GM23248 (cell line): ENCODE measurements at regions not wholly inside any gene's neighbourhood (a gene's known extent, or its start where the extent isn't known, plus 50 kb on each side); places are given as distances from the start of the nearest gene placed in this dataset.

ENCODE experiments used
- DNase-seq: peaks from one replicate; pipeline ENCODE4 v3.0.0-alpha.2; 2015
- H2AFZ ChIP-seq: fragments of 200-600 bp; sonication (generic); 2 replicates; pipeline ENCODE4 v1.6.1; 2016; ENCODE audit warnings: antibody characterized with exemption
- H3F3A ChIP-seq: fragments of 200-600 bp; sonication (generic); 2 replicates; pipeline ENCODE4 v1.6.1; 2016; ENCODE audit warnings: mild to moderate bottlenecking, antibody characterized with exemption, mixed run types; ENCODE audit not compliant: insufficient read depth
- H3K27ac ChIP-seq: fragments of 200-600 bp; sonication (generic); 2 replicates; pipeline ENCODE4 v1.5.1; 2016; ENCODE audit warnings: mild to moderate bottlenecking
- H3K27me3 ChIP-seq: fragments of 200-600 bp; sonication (generic); replicated peaks from 2 replicates; pipeline ENCODE4 v1.6.1; 2016; ENCODE audit warnings: mild to moderate bottlenecking; ENCODE audit not compliant: insufficient read depth
- H3K36me3 ChIP-seq: fragments of 200-600 bp; sonication (generic); 2 replicates; pipeline ENCODE4 v1.6.1; 2016; ENCODE audit warnings: low read depth, mild to moderate bottlenecking
- H3K4me1 ChIP-seq: fragments of 200-600 bp; sonication (generic); 2 replicates; pipeline ENCODE4 v1.6.1; 2016; ENCODE audit warnings: mild to moderate bottlenecking; ENCODE audit not compliant: insufficient read depth
- H3K4me2 ChIP-seq: fragments of 200-600 bp; sonication (generic); one replicate; pipeline ENCODE4 v1.6.1; 2016; ENCODE audit warnings: mild to moderate bottlenecking; ENCODE audit not compliant: unreplicated experiment
- H3K4me3 ChIP-seq: fragments of 200-600 bp; sonication (generic); 2 replicates; pipeline ENCODE4 v1.5.1; 2016; ENCODE audit warnings: mild to moderate bottlenecking
- H3K79me2 ChIP-seq: fragments of 200-600 bp; sonication (generic); 2 replicates; pipeline ENCODE4 v1.6.1; 2016; ENCODE audit warnings: mild to moderate bottlenecking; ENCODE audit not compliant: insufficient read depth
- H3K9ac ChIP-seq: fragments of 200-600 bp; sonication (generic); 2 replicates; pipeline ENCODE4 v1.6.1; 2016; ENCODE audit warnings: mild to moderate bottlenecking
- H3K9me2 ChIP-seq: fragments of 200-600 bp; sonication (generic); 2 replicates; pipeline ENCODE4 v1.6.1; 2016; ENCODE audit warnings: mixed run types, mild to moderate bottlenecking, moderate library complexity; ENCODE audit not compliant: insufficient read depth
- H3K9me3 ChIP-seq: fragments of 200-600 bp; sonication (generic); one replicate; pipeline ENCODE4 v1.6.1; 2017; ENCODE audit warnings: low read depth
- H4K20me1 ChIP-seq: fragments of 200-600 bp; sonication (generic); 2 replicates; pipeline ENCODE4 v1.6.0; 2016; ENCODE audit not compliant: insufficient read depth
- EZH2 ChIP-seq: fragments of 200-600 bp; sonication (generic); IDR thresholded peaks from 2 replicates; pipeline ENCODE4 v1.6.1; 2018; ENCODE audit warnings: antibody characterized with exemption, mild to moderate bottlenecking; ENCODE audit not compliant: insufficient read depth, poor library complexity, severe bottlenecking
- EZH2phosphoT487 ChIP-seq: fragments of 200-600 bp; sonication (generic); IDR thresholded peaks from 2 replicates; pipeline ENCODE4 v1.6.1; 2018; ENCODE audit warnings: antibody characterized with exemption, moderate library complexity, mild to moderate bottlenecking, low read depth; ENCODE audit not compliant: insufficient read depth
- WGBS, 2 experiments: methylation state at CpG; one replicate each; pipeline ENCODE4 v1.1.6; 2015 to 2017; ENCODE audit warnings: low lambda C conversion rate in 2 of 2, low coverage in 1 of 2; ENCODE audit errors: missing lambda C conversion rate in 2 of 2; 5-methylcytosine and 5-hydroxymethylcytosine counted together
- in situ Hi-C: fragments of 300-500 bp; cut with MboI; formaldehyde crosslinking; loops from 2 replicates; pipeline ENCODE4 v1.15.0; 2020

DNA sequence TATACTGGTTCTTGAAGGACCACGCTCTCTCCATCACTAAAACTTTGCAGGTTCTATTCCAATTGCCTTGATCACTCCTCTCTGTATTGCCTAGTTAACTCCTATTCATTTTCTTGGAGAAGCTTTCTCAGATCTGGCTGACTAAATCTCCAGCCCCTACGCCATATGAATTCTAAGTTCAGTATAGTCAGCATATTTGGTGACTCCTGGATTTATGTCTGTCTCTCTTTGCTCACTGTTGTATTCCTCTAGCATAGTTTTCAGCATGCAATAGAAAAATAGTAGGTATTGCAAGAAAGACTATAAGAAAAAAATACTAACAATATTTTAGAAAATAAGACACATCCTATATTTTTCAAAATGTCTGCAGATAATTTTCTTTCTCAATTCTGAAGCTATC is 579.7 kb downstream of the CDH11 start:
- H3F3A ChIP-seq = no peaks in the 10 kb centered on the region
- H4K20me1 ChIP-seq = no peaks in the 10 kb centered on the region
- H2AFZ ChIP-seq = no peak overlapping the region
- no peaks in the 10 kb centered on the region for H3K79me2 ChIP-seq
- no peak overlapping the region for H3K27ac ChIP-seq
- no peak for DNase-seq
- WGBS, 2 experiments = 78% methylated on average over 2 of the region's 2 CpGs
- no peaks in the 10 kb centered on the region for H3K27me3 ChIP-seq
- in situ Hi-C loops = no loop called here
- TF ChIP-seq EZH2phosphoT487 (no peak), EZH2 (no peak)
- H3K9me3 ChIP-seq = no peaks in the 10 kb centered on the region
- no peak overlapping the region for H3K4me2 ChIP-seq
- H3K9me2 ChIP-seq = no peaks in the 10 kb centered on the region
- H3K9ac ChIP-seq = no peak overlapping the region
- H3K4me1 ChIP-seq = no peaks in the 10 kb centered on the region
- H3K4me3 ChIP-seq = no peak overlapping the region
- H3K36me3 ChIP-seq = no peaks in the 10 kb centered on the region

DNA sequence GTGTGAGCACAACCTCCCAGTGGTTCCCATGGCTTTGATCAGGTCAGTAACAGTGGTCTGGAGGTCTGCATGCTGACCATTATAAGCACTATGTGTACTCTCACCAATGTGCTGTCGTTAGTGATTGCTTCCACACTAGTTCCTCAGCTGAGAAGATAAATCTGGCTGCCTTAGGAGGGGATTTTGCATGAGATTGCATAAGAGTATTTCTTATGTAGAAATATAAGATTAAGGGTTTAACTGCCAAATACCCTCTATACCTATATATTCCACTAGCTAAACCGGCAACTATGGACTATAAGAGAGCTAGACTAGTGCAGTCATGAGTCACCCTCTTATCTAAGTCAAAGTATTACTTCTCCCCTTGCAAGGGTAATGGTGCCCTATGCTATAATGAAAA is 580.2 kb downstream of the CDH11 start:
- Histone ChIP-seq H3K9me2 (no peaks in the 10 kb centered on the region), H3K27ac (no peak overlapping the region), H3K4me3 (no peak overlapping the region), H3K4me1 (no peaks in the 10 kb centered on the region), H3F3A (no peaks in the 10 kb centered on the region), H3K9me3 (no peaks in the 10 kb centered on the region), H2AFZ (no peak overlapping the region), H3K9ac (no peak overlapping the region), H3K36me3 (no peaks in the 10 kb centered on the region), H4K20me1 (no peaks in the 10 kb centered on the region), H3K4me2 (no peak overlapping the region), H3K27me3 (no peaks in the 10 kb centered on the region), H3K79me2 (no peaks in the 10 kb centered on the region)
- in situ Hi-C loops = no loop called here
- WGBS, 2 experiments = 88 to 90% methylated on average over 2 of the region's 2 CpGs
- no peak for DNase-seq
- TF ChIP-seq EZH2 (no peak), EZH2phosphoT487 (no peak)

DNA sequence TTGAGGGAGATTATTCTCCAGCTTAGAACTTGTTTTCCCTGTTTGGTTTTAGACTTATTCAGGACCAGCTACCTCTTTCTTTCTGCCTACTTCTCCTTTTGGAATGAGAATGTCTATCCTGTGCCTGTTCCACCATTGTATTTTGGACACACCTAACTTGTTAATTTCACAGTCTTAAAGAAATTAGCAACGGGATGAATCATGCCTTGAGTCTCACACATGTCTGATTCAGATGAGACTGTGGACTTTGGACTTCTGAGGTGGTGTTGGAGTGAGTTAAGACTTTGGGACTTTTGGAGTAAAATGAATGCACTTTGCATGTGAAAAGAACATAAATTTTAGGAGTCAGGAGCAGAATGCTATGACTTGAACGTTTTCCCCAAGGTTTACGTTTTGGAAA is 581.4 kb downstream of the CDH11 start:
- Histone ChIP-seq H3K36me3 (no peaks in the 10 kb centered on the region), H3K9ac (no peak overlapping the region), H3K79me2 (no peaks in the 10 kb centered on the region), H3K4me2 (no peak overlapping the region), H3K4me1 (no peaks in the 10 kb centered on the region), H3K4me3 (no peak overlapping the region), H2AFZ (no peak overlapping the region), H3K9me2 (no peaks in the 10 kb centered on the region), H3K27me3 (no peaks in the 10 kb centered on the region), H3K27ac (no peak overlapping the region), H3F3A (no peaks in the 10 kb centered on the region), H4K20me1 (no peaks in the 10 kb centered on the region), H3K9me3 (no peaks in the 10 kb centered on the region)
- in situ Hi-C loops = no loop called here
- no peak for DNase-seq
- TF ChIP-seq EZH2 (no peak), EZH2phosphoT487 (no peak)
- 55 to 70% methylated on average over 3 of the region's 3 CpGs for WGBS, 2 experiments

DNA sequence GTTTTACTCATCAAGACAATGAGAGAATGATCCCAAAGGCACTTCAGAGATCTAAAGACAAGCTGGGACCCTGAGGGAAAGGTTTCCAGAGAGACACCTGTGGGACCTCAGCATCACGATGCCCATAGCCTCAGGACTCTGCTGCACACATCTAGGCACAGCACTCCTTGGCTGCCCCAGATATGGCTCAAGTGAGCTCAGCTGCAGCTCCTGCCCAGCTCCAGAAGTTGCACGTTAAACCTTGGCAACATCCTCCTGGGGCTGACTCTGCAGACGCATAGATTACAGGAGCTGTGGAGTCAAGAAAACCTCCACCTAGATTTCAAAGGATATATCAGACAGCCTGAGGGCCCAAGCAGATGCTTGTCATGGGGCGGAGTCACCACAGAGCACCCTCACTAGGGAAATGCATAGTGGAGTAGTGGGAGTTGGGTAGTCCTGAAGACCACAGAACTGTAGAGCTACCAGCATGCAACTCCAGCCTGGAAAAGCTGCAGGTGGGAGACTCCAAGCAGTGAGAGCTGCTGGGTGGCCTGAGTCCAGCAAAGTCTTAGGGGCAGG is 582.0 kb downstream of the CDH11 start:
- Histone ChIP-seq H3K9ac (no peak overlapping the region), H3K36me3 (no peaks in the 10 kb centered on the region), H3K4me1 (no peaks in the 10 kb centered on the region), H3K27ac (no peak overlapping the region), H4K20me1 (no peaks in the 10 kb centered on the region), H3K4me3 (no peak overlapping the region), H3F3A (no peaks in the 10 kb centered on the region), H2AFZ (no peak overlapping the region), H3K9me2 (no peaks in the 10 kb centered on the region), H3K79me2 (no peaks in the 10 kb centered on the region), H3K4me2 (no peak overlapping the region), H3K9me3 (no peaks in the 10 kb centered on the region), H3K27me3 (no peaks in the 10 kb centered on the region)
- DNase-seq = no peak
- no peak for TF ChIP-seq EZH2phosphoT487
- TF ChIP-seq EZH2 = no peak
- in situ Hi-C loops = no loop called here
- 35 to 41% methylated on average over 4 of the region's 4 CpGs for WGBS, 2 experiments

DNA sequence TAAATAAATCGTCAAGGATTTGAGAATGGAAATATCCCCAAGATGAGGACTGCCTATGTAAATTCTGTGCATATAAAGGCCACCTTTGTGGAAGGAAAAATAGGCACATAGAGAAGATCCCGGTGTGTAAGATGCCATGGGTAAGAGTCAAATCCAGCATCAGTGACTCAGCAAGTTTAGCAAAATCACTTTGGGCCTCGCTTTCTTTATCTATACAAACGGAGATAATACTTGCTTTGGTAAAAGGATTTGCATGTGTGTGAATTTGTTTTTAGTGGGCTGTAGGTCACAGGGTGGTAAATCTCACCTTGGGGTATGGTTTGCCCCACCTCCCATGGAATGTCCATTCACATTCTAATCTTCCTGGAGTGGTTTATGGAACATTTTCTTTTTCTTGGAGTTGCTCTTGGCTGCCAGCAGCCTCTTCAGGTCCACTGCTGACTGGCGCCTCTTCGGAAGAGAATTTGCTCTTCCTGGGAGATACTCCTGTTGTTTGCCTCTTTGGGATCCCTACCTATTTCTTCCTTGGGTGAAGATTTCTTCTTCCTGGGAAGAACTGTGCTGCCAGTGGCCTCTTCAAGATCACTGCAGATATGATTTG is 587.6 kb downstream of the CDH11 start:
- Histone ChIP-seq H3K9ac (no peak overlapping the region), H4K20me1 (no peaks in the 10 kb centered on the region), H3K4me1 (no peaks in the 10 kb centered on the region), H3K36me3 (no peaks in the 10 kb centered on the region), H3K79me2 (no peaks in the 10 kb centered on the region), H3K4me2 (no peak overlapping the region), H2AFZ (no peak overlapping the region), H3F3A (no peaks in the 10 kb centered on the region), H3K27me3 (no peaks in the 10 kb centered on the region), H3K27ac (no peak overlapping the region), H3K4me3 (no peak overlapping the region), H3K9me2 (no peaks in the 10 kb centered on the region), H3K9me3 (no peaks in the 10 kb centered on the region)
- TF ChIP-seq EZH2 (no peak), EZH2phosphoT487 (no peak)
- in situ Hi-C loops = no loop called here
- WGBS, 2 experiments = 75 to 76% methylated on average over 6 of the region's 6 CpGs
- DNase-seq = peak; percentile 2
